ENCODE measurements at regions not wholly inside any gene's neighbourhood (a gene's known extent, or its start where the extent isn't known, plus 50 kb on each side); places are given as distances from the start of the nearest gene placed in this dataset.

- H3K36me3 Mint-ChIP-seq (ENCODE audit: insufficient read depth in 1 of 3, low read depth in 3 of 3) = no peaks in the 10 kb centered on the region
Measured at GRCh38 chr17:59488805-59489204, 76.6 kb upstream of the DHX40 start.

More at GRCh38 chr17:59488805-59489204, 76.6 kb upstream of the DHX40 start:
- Histone ChIP-seq H3K79me2 (ENCODE audit: insufficient read depth, low read length) (no peaks in the 10 kb centered on the region), H2BK15ac (ENCODE audit: low read depth, low read length) (no peak overlapping the region), H3K23me2 (ENCODE audit: insufficient read length, low read depth, low read length, poor library complexity, severe bottlenecking) (no peaks in the 10 kb centered on the region), H3K27ac (ENCODE audit: insufficient read length, low read depth, low read length) (no peak overlapping the region), H4K20me1 (ENCODE audit: control insufficient read depth, insufficient read depth, insufficient read length) (no peaks in the 10 kb centered on the region), H3K4me1 (ENCODE audit: insufficient read depth, low read length) (no peaks in the 10 kb centered on the region), H2AFZ (ENCODE audit: low read length) (no peak overlapping the region), H3K23ac (ENCODE audit: insufficient read length, low read depth, low read length) (no peak overlapping the region), H2AK5ac (ENCODE audit: insufficient read length, low read length) (no peak overlapping the region), H3K4ac (ENCODE audit: low read depth, low read length) (no peak overlapping the region), H3K4me2 (ENCODE audit: insufficient read depth, insufficient read length, low read length) (no peak overlapping the region), H3K9me3 (ENCODE audit: control insufficient read depth, low read depth, low read length) (no peaks in the 10 kb centered on the region), H4K91ac (ENCODE audit: insufficient read length, low read depth, low read length) (no peak overlapping the region), H3K14ac (ENCODE audit: insufficient read depth, low read length) (no peak overlapping the region), H3K79me1 (ENCODE audit: insufficient read depth, low read depth, low read length, poor library complexity, severe bottlenecking) (no peaks in the 10 kb centered on the region), H3K9ac (ENCODE audit: extremely low read depth, insufficient read length, low read length) (no peak overlapping the region), H2BK120ac (ENCODE audit: low read depth, low read length, poor library complexity, severe bottlenecking) (no peak overlapping the region), H2BK5ac (ENCODE audit: insufficient read length, low read length) (no peak overlapping the region), H4K5ac (ENCODE audit: insufficient read length, low read depth, low read length) (no peak overlapping the region), H3K27me3 (ENCODE audit: insufficient read depth, low read length) (no peaks in the 10 kb centered on the region), H2BK20ac (ENCODE audit: low read depth, low read length, poor library complexity, severe bottlenecking) (no peak overlapping the region), H3K18ac (ENCODE audit: insufficient read length, low read depth, low read length) (no peak overlapping the region), H4K8ac (replicated peaks; ENCODE audit: insufficient read length, low read depth, low read length) (no peak overlapping the region), H3K56ac (ENCODE audit: insufficient read length, low read depth, low read length) (no peak overlapping the region), H3T11ph (ENCODE audit: low read length) (no peak overlapping the region), H2BK12ac (ENCODE audit: insufficient read length, low read depth, low read length) (no peak overlapping the region)
- Mint-ChIP-seq H3K27ac (no peak overlapping the region), H3K4me1 (0 out of 4 replicates have a peak, but pooled peaks cover 0 to 2% of the 10 kb centered on the region in 2 experiments), H3K27me3 (ENCODE audit: low read depth) (peaks cover 8% of the 10 kb centered on the region), H3K4me3 (no peak overlapping the region), H3K9me3 (no peaks in the 10 kb centered on the region)
- DNase-seq = no peak
- TF ChIP-seq CTCF (conservative IDR thresholded peaks at IDR 0.05) = no peak
- WGBS (ENCODE audit: extremely low coverage, insufficient read length, low lambda C conversion rate) = no CpG with 5 or more reads among the region's 5 CpGs
